GM19467 (cell line): ENCODE measurements at regions not wholly inside any gene's neighbourhood (a gene's known extent, or its start where the extent isn't known, plus 50 kb on each side); places are given as distances from the start of the nearest gene placed in this dataset.
"Not testable (repeated sequence)": the region's sequence is repeated elsewhere in the genome, so short reads cannot be mapped to it uniquely, and the experiment has no call there.

Experiments
- ATAC-seq: cut with Tn5 transposase; IDR thresholded peaks from one replicate; pipeline ENCODE4 v1.9.1; 2021; ENCODE audit warnings: mild to moderate bottlenecking, moderate library complexity; ENCODE audit not compliant: unreplicated experiment

GRCh38 chr4:138591808-138592207 lies 349.7 kb upstream of the SLC7A11 start:
- ATAC-seq: no peak

GRCh38 chr4:138588501-138588900 lies 346.4 kb upstream of the SLC7A11 start:
- ATAC-seq: no peak

- no peak for ATAC-seq
Measured at GRCh38 chr4:138579146-138579545, 337.0 kb upstream of the SLC7A11 start.

GRCh38 chr4:138577826-138578225 lies 335.7 kb upstream of the SLC7A11 start:
- not testable (repeated sequence) for ATAC-seq

GRCh38 chr4:138577145-138577544 lies 335.0 kb upstream of the SLC7A11 start:
- ATAC-seq: no peak

- no peak for ATAC-seq
Measured at GRCh38 chr4:138576684-138577083, 334.5 kb upstream of the SLC7A11 start.

GRCh38 chr4:138573246-138573645 lies 331.1 kb upstream of the SLC7A11 start:
- ATAC-seq: no peak

- no peak for ATAC-seq
Measured at GRCh38 chr4:138572007-138572406, 329.9 kb upstream of the SLC7A11 start.

GRCh38 chr4:138567696-138568095 lies 325.5 kb upstream of the SLC7A11 start:
- ATAC-seq: no peak

- no peak for ATAC-seq
Measured at GRCh38 chr4:138565576-138565975, 323.4 kb upstream of the SLC7A11 start.

- peak; percentile 66 for ATAC-seq
Measured at GRCh38 chr4:138562544-138562991, 320.4 kb upstream of the SLC7A11 start.

GRCh38 chr4:138561906-138562305 lies 319.8 kb upstream of the SLC7A11 start:
- ATAC-seq: no peak

GRCh38 chr4:138561276-138561880 lies 319.2 kb upstream of the SLC7A11 start:
- no peak for ATAC-seq

- no peak for ATAC-seq
Measured at GRCh38 chr4:138560448-138560847, 318.3 kb upstream of the SLC7A11 start.

GRCh38 chr4:138558886-138559285 lies 316.7 kb upstream of the SLC7A11 start:
- ATAC-seq: no peak

GRCh38 chr4:138555584-138555983 lies 313.4 kb upstream of the SLC7A11 start:
- peak; percentile 83 for ATAC-seq

- ATAC-seq: no peak
Measured at GRCh38 chr4:138555108-138555507, 313.0 kb upstream of the SLC7A11 start.

GRCh38 chr4:138553001-138553845 lies 311.1 kb upstream of the SLC7A11 start:
- no peak for ATAC-seq

- no peak for ATAC-seq
Measured at GRCh38 chr4:138542191-138542776, 300.1 kb upstream of the SLC7A11 start.

- ATAC-seq: no peak
Measured at GRCh38 chr4:138540056-138540800, 298.1 kb upstream of the SLC7A11 start.

GRCh38 chr4:138538743-138539142 lies 296.6 kb upstream of the SLC7A11 start:
- no peak for ATAC-seq
